Nephron progenitor cell (in vitro differentiated cells): ENCODE measurements at regions not wholly inside any gene's neighbourhood (a gene's known extent, or its start where the extent isn't known, plus 50 kb on each side); places are given as distances from the start of the nearest gene placed in this dataset.

Experiments
- DNase-seq: peaks from one replicate; pipeline ENCODE4 v3.0.0; 2021
- H3K27ac Mint-ChIP-seq: 2 replicates; pipeline ENCODE4 v1.8.0; 2021; ENCODE audit warnings: mild to moderate bottlenecking, moderate library complexity, mixed read lengths
- H3K27me3 Mint-ChIP-seq: 2 replicates; pipeline ENCODE4 v1.8.0; 2021; ENCODE audit warnings: mild to moderate bottlenecking, low read depth, mixed read lengths; ENCODE audit not compliant: poor library complexity
- H3K36me3 Mint-ChIP-seq: 2 replicates; pipeline ENCODE4 v1.8.0; 2021; ENCODE audit warnings: low read depth, mixed read lengths
- H3K4me1 Mint-ChIP-seq: 2 replicates; pipeline ENCODE4 v1.8.0; 2021; ENCODE audit warnings: mixed read lengths
- H3K4me3 Mint-ChIP-seq: 2 replicates; pipeline ENCODE4 v1.8.0; 2021; ENCODE audit warnings: mild to moderate bottlenecking, moderate library complexity, mixed read lengths
- H3K9me3 Mint-ChIP-seq: 2 replicates; pipeline ENCODE4 v1.8.0; 2021; ENCODE audit warnings: mild to moderate bottlenecking, moderate library complexity, mixed read lengths
- CTCF ChIP-seq: fragments of 200-600 bp; sonication (generic); IDR thresholded peaks from 2 replicates; pipeline ENCODE4 v1.5.0; 2021; ENCODE audit warnings: antibody characterized with exemption

GRCh38 chr17:36855459-36855858, 81.8 kb upstream of the LHX1 start:
- Mint-ChIP-seq H3K27ac (no peak overlapping the region), H3K36me3 (no peaks in the 10 kb centered on the region), H3K9me3 (peaks cover 4% of the 10 kb centered on the region), H3K4me3 (no peak overlapping the region), H3K4me1 (peaks cover 62% of the 10 kb centered on the region), H3K27me3 (peaks cover 28% of the 10 kb centered on the region)
- no peak for DNase-seq
- TF ChIP-seq CTCF, result no peak

DNA sequence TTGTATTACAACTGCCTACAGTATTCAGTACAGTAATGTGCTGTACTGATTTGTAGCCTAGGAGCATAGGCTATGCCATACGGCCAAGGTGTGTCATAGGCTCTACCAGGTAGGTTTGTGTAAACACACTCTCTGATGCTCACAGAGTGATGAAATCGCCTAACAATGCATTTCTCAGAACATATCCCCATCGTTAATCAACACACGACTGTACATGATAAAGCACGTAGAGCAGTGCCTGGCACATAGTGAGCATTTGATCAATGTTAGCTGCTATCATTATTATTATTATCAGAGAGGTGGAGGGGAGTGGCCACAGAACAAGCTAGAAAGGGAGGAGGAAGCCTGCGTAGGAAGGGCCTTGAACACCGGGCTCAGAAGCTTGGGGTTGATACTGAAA, 81.1 kb upstream of the LHX1 start:
- no peak for TF ChIP-seq CTCF
- H3K4me3 Mint-ChIP-seq, result no peak overlapping the region
- H3K27me3 Mint-ChIP-seq, result peaks cover 32% of the 10 kb centered on the region
- peaks cover 61% of the 10 kb centered on the region for H3K4me1 Mint-ChIP-seq
- no peak for DNase-seq
- no peaks in the 10 kb centered on the region for H3K36me3 Mint-ChIP-seq
- H3K9me3 Mint-ChIP-seq, result peaks cover 4% of the 10 kb centered on the region
- no peak overlapping the region for H3K27ac Mint-ChIP-seq

- no peak for DNase-seq
- Mint-ChIP-seq H3K27ac (no peak overlapping the region), H3K27me3 (peaks cover 32% of the 10 kb centered on the region), H3K9me3 (peaks cover 4% of the 10 kb centered on the region), H3K36me3 (no peaks in the 10 kb centered on the region), H3K4me1 (peaks cover 61% of the 10 kb centered on the region), H3K4me3 (no peak overlapping the region)
- no peak for TF ChIP-seq CTCF
Observed at GRCh38 chr17:36856903-36857381, 80.3 kb upstream of the LHX1 start.

DNA sequence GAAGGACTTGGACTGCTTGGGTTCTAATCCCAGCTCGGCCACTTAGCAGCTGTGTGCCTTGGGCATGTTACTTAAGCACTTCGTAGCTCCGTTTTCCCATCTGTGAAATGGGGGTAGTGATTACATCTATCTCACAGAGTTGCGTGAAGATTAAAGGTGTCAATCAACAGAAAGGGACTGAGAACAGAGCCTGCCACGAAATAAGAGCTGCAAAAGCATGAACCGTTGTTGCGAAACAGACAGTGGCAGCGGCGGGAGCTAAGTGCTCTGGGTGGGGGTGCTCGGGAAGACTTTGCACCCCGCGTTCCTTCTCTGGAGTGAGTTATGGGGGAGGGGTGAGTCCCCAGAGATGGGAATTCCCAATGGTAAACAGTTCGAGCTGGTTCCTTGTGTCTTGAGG, 79.6 kb upstream of the LHX1 start:
- Mint-ChIP-seq H3K4me3 (no peak overlapping the region), H3K27me3 (peaks cover 32% of the 10 kb centered on the region), H3K27ac (no peak overlapping the region), H3K9me3 (peaks cover 4% of the 10 kb centered on the region), H3K36me3 (no peaks in the 10 kb centered on the region), H3K4me1 (peaks cover 68% of the 10 kb centered on the region)
- no peak for DNase-seq
- no peak for TF ChIP-seq CTCF

GRCh38 chr17:36858119-36859002, 78.9 kb upstream of the LHX1 start:
- peaks cover 4% of the 10 kb centered on the region for H3K9me3 Mint-ChIP-seq
- peaks cover 68% of the 10 kb centered on the region for H3K4me1 Mint-ChIP-seq
- TF ChIP-seq CTCF, result no peak
- H3K36me3 Mint-ChIP-seq, result no peaks in the 10 kb centered on the region
- H3K27me3 Mint-ChIP-seq, result peaks cover 30% of the 10 kb centered on the region
- no peak overlapping the region for H3K4me3 Mint-ChIP-seq
- no peak overlapping the region for H3K27ac Mint-ChIP-seq
- no peak for DNase-seq

GRCh38 chr17:36859003-36859300, 78.3 kb upstream of the LHX1 start:
- Mint-ChIP-seq H3K27me3 (peaks cover 30% of the 10 kb centered on the region), H3K4me1 (peaks cover 68% of the 10 kb centered on the region), H3K4me3 (no peak overlapping the region), H3K27ac (no peak overlapping the region), H3K9me3 (peaks cover 4% of the 10 kb centered on the region), H3K36me3 (no peaks in the 10 kb centered on the region)
- no peak for TF ChIP-seq CTCF
- DNase-seq, result no peak
